K562 (cell line): ENCODE measurements at regions not wholly inside any gene's neighbourhood (a gene's known extent, or its start where the extent isn't known, plus 50 kb on each side); places are given as distances from the start of the nearest gene placed in this dataset.

ENCODE experiments used
- AFF1 ChIP-seq, 2 experiments: fragments of 450-650 bp; IDR thresholded peaks; 2 replicates each; pipeline ENCODE4 v1.6.1; 2018; ENCODE audit warnings: mild to moderate bottlenecking in 2 of 2, low read depth in 1 of 2; ENCODE audit not compliant: partially characterized antibody in 2 of 2
- AFF4 ChIP-seq: sonication (generic); formaldehyde crosslinking; IDR thresholded peaks from 2 replicates; pipeline ENCODE4 v1.8.0; 2023; ENCODE audit warnings: mild to moderate bottlenecking, missing genetic modification reagents
- ASH1L ChIP-seq: fragments of 450-650 bp; IDR thresholded peaks from 2 replicates; pipeline ENCODE4 v1.6.1; 2018; ENCODE audit warnings: borderline replicate concordance, mild to moderate bottlenecking, low read depth; ENCODE audit not compliant: partially characterized antibody
- CREM ChIP-seq: IDR thresholded peaks from 2 replicates; pipeline ENCODE4 v1.6.1; 2014; ENCODE audit warnings: antibody characterized with exemption, low read depth
- FOXM1 ChIP-seq, 2 experiments: fragments of 450-650 bp in 1 of 2; sonication (generic) in 1 of 2; formaldehyde crosslinking in 1 of 2; IDR thresholded peaks; 2 replicates each; pipeline versions ENCODE4 v1.6.1 to v1.9.0; 2017 to 2022; ENCODE audit warnings: low read depth in 2 of 2, mild to moderate bottlenecking in 2 of 2, missing genetic modification reagents in 1 of 2, moderate library complexity in 1 of 2
- GTF2F1 ChIP-seq: IDR thresholded peaks from 2 replicates; pipeline ENCODE4 v1.6.1; 2011; ENCODE audit warnings: low read depth, low read length, improper control_type of control experiment
- L3MBTL2 ChIP-seq: fragments of 450-650 bp; IDR thresholded peaks from 2 replicates; pipeline ENCODE4 v1.6.1; 2016; ENCODE audit warnings: mild to moderate bottlenecking, moderate library complexity
- MXD1 ChIP-seq: fragments of 250-450 bp; sonication (Bioruptor Pico); IDR thresholded peaks from 2 replicates; pipeline ENCODE4 v1.8.0; 2021; ENCODE audit warnings: borderline replicate concordance, mild to moderate bottlenecking, moderate library complexity; ENCODE audit not compliant: poor library complexity, severe bottlenecking
- MYC ChIP-seq, 2 experiments: fragments of 250-450 bp in 1 of 2; sonication (Bioruptor Pico) in 1 of 2; IDR thresholded peaks; 2 replicates each; pipeline versions ENCODE4 v1.5.1 to v1.6.1; 2012 to 2021; ENCODE audit warnings: low read depth in 2 of 2, borderline replicate concordance in 1 of 2, improper control_type of control experiment in 1 of 2, low read length in 1 of 2, mild to moderate bottlenecking in 1 of 2, moderate library complexity in 1 of 2
- ZBTB33 ChIP-seq: sonication (generic); formaldehyde crosslinking; IDR thresholded peaks from 2 replicates; pipeline ENCODE4 v1.8.1; 2023; ENCODE audit warnings: mild to moderate bottlenecking, missing genetic modification reagents
- ZFP1 ChIP-seq: fragments of 450-650 bp; formaldehyde crosslinking; IDR thresholded peaks from 2 replicates; pipeline ENCODE4 v1.4.0; 2020; ENCODE audit warnings: mild to moderate bottlenecking, mixed read lengths
- ZNF143 ChIP-seq: sonication (generic); formaldehyde crosslinking; IDR thresholded peaks from 2 replicates; pipeline ENCODE4 v1.9.0; 2022; ENCODE audit warnings: mild to moderate bottlenecking, missing genetic modification reagents
- ZNF197 ChIP-seq: fragments of 200-800 bp; sonication (Bioruptor generic); IDR thresholded peaks from 2 replicates; pipeline ENCODE4 v1.6.1; 2016; ENCODE audit warnings: low read depth, missing genetic modification characterization, missing compliant biosample characterization
- ZNF589 ChIP-seq: fragments of 200-800 bp; sonication (Bioruptor generic); IDR thresholded peaks from 2 replicates; pipeline ENCODE4 v1.6.1; 2016; ENCODE audit warnings: low read depth, missing genetic modification characterization, missing compliant biosample characterization

GRCh38 chr7:400901-401485, 111.0 kb downstream of the FOXL3 start (continued):
- no peak for TF ChIP-seq ZNF143 (CRISPR knock-in tag)
- no peak for TF ChIP-seq ZFP1 (CRISPR knock-in tag)
- TF ChIP-seq MXD1 (CRISPR knock-in tag): no peak
- no peak for TF ChIP-seq ZNF589 (CRISPR knock-in tag)
- no peak for TF ChIP-seq MYC (IDR thresholded peaks at IDR 0.05; ENCODE audit: low read depth, low read length)
- TF ChIP-seq MYC (CRISPR knock-in tag; IDR thresholded peaks at IDR 0.05; ENCODE audit: borderline replicate concordance, low read depth): no peak
- no peak for TF ChIP-seq CREM
- no peak for TF ChIP-seq AFF1 (IDR thresholded peaks at IDR 0.05; ENCODE audit: low read depth in 1 of 2, partially characterized antibody in 2 of 2)
- no peak for TF ChIP-seq AFF4 (CRISPR knock-in tag)
- no peak for TF ChIP-seq L3MBTL2
- no peak for TF ChIP-seq ZNF197 (CRISPR knock-in tag)
- TF ChIP-seq ASH1L: no peak
- no peak for TF ChIP-seq FOXM1 (IDR thresholded peaks at IDR 0.05; ENCODE audit: low read depth)
- no peak for TF ChIP-seq FOXM1 (CRISPR knock-in tag; IDR thresholded peaks at IDR 0.05; ENCODE audit: low read depth)
- no peak for TF ChIP-seq ZBTB33 (CRISPR knock-in tag)
- TF ChIP-seq GTF2F1: no peak
- TF ChIP-seq, all 486 proteins: peak for 0
